ENCODE measurements at regions not wholly inside any gene's neighbourhood (a gene's known extent, or its start where the extent isn't known, plus 50 kb on each side); places are given as distances from the start of the nearest gene placed in this dataset.
A peak's percentile ranks its signal among the peaks of the same experiment; 100 is the strongest.
"Not testable (repeated sequence)": the region's sequence is repeated elsewhere in the genome, so short reads cannot be mapped to it uniquely, and the experiment has no call there.

GRCh38 chr7:13777242-13777641 is 212.2 kb downstream of the ETV1 start:
- Mint-ChIP-seq H3K9me3 (ENCODE audit: low read depth) (no peaks in the 10 kb centered on the region), H3K4me3 (no peak overlapping the region), H3K27me3 (no peaks in the 10 kb centered on the region), H3K4me1 (no peaks in the 10 kb centered on the region), H3K27ac (no peak overlapping the region), H3K36me3 (ENCODE audit: low read depth) (no peaks in the 10 kb centered on the region)
- ChIA-PET POLR2A (no interaction called here), CTCF (no interaction called here)
- DNase-seq: no peak
- intact Hi-C loops (cut with DNase I, micrococcal nuclease): no loop called here
- ATAC-seq: no peak

GRCh38 chr7:13778967-13779366 is 210.5 kb downstream of the ETV1 start:
- intact Hi-C loops (cut with DNase I, micrococcal nuclease): no loop called here
- CTCF ChIA-PET: no interaction called here
- no peaks in the 10 kb centered on the region for H3K27me3 Mint-ChIP-seq
- H3K27ac Mint-ChIP-seq: no peak overlapping the region
- H3K4me3 Mint-ChIP-seq: no peak overlapping the region
- ATAC-seq: peak; percentile 65
- H3K9me3 Mint-ChIP-seq (ENCODE audit: low read depth): no peaks in the 10 kb centered on the region
- POLR2A ChIA-PET: no interaction called here
- DNase-seq: peak; percentile 43
- no peaks in the 10 kb centered on the region for H3K36me3 Mint-ChIP-seq (ENCODE audit: low read depth)
- H3K4me1 Mint-ChIP-seq: no peaks in the 10 kb centered on the region

- Mint-ChIP-seq H3K9me3 (ENCODE audit: low read depth) (no peaks in the 10 kb centered on the region), H3K27me3 (no peaks in the 10 kb centered on the region), H3K4me3 (no peak overlapping the region), H3K4me1 (no peaks in the 10 kb centered on the region), H3K36me3 (ENCODE audit: low read depth) (no peaks in the 10 kb centered on the region), H3K27ac (no peak overlapping the region)
- ATAC-seq (no peak), DNase-seq (no peak)
- POLR2A ChIA-PET: no interaction called here
- CTCF ChIA-PET: no interaction called here
- intact Hi-C loops (cut with DNase I, micrococcal nuclease): no loop called here
These were observed 198.9 kb downstream of the ETV1 start for GRCh38 chr7:13790611-13791010.

GRCh38 chr7:13792208-13792607 is 197.3 kb downstream of the ETV1 start:
- Mint-ChIP-seq H3K4me1 (no peaks in the 10 kb centered on the region), H3K4me3 (no peak overlapping the region), H3K9me3 (ENCODE audit: low read depth) (no peaks in the 10 kb centered on the region), H3K27ac (no peak overlapping the region), H3K27me3 (no peaks in the 10 kb centered on the region), H3K36me3 (ENCODE audit: low read depth) (no peaks in the 10 kb centered on the region)
- POLR2A ChIA-PET: no interaction called here
- CTCF ChIA-PET: no interaction called here
- ATAC-seq (no peak), DNase-seq (no peak)
- intact Hi-C loops (cut with DNase I, micrococcal nuclease): no loop called here

- intact Hi-C loops (cut with DNase I, micrococcal nuclease): no loop called here
- ATAC-seq (no peak), DNase-seq (no peak)
- Mint-ChIP-seq H3K27ac (no peak overlapping the region), H3K4me3 (no peak overlapping the region), H3K9me3 (ENCODE audit: low read depth) (no peaks in the 10 kb centered on the region), H3K4me1 (no peaks in the 10 kb centered on the region), H3K27me3 (no peaks in the 10 kb centered on the region), H3K36me3 (ENCODE audit: low read depth) (no peaks in the 10 kb centered on the region)
- CTCF ChIA-PET: no interaction called here
- POLR2A ChIA-PET: no interaction called here
These were observed 195.5 kb downstream of the ETV1 start for GRCh38 chr7:13793926-13794325.

- DNase-seq (no peak), ATAC-seq (no peak)
- no peaks in the 10 kb centered on the region for H3K27me3 Mint-ChIP-seq
- H3K4me1 Mint-ChIP-seq: no peaks in the 10 kb centered on the region
- no peak overlapping the region for H3K4me3 Mint-ChIP-seq
- no peaks in the 10 kb centered on the region for H3K9me3 Mint-ChIP-seq (ENCODE audit: low read depth)
- ChIA-PET POLR2A (no interaction called here), CTCF (no interaction called here)
- H3K36me3 Mint-ChIP-seq (ENCODE audit: low read depth): no peaks in the 10 kb centered on the region
- intact Hi-C loops (cut with DNase I, micrococcal nuclease): no loop called here
- H3K27ac Mint-ChIP-seq: no peak overlapping the region
These were observed 194.9 kb downstream of the ETV1 start for GRCh38 chr7:13794581-13794980.

GRCh38 chr7:13797545-13797944 is 191.9 kb downstream of the ETV1 start:
- Mint-ChIP-seq H3K9me3 (ENCODE audit: low read depth) (no peaks in the 10 kb centered on the region), H3K4me1 (no peaks in the 10 kb centered on the region), H3K27me3 (no peaks in the 10 kb centered on the region), H3K36me3 (ENCODE audit: low read depth) (no peaks in the 10 kb centered on the region), H3K27ac (no peak overlapping the region), H3K4me3 (no peak overlapping the region)
- ChIA-PET CTCF (no interaction called here), POLR2A (no interaction called here)
- ATAC-seq: no peak
- no peak for DNase-seq
- intact Hi-C loops (cut with DNase I, micrococcal nuclease): no loop called here

- Mint-ChIP-seq H3K27ac (no peak overlapping the region), H3K9me3 (ENCODE audit: low read depth) (peaks cover under 1% of the 10 kb centered on the region), H3K36me3 (ENCODE audit: low read depth) (no peaks in the 10 kb centered on the region), H3K4me3 (no peak overlapping the region), H3K4me1 (no peaks in the 10 kb centered on the region), H3K27me3 (peaks cover 2% of the 10 kb centered on the region)
- POLR2A ChIA-PET: no interaction called here
- peak; percentile 15 for DNase-seq
- CTCF ChIA-PET: no interaction called here
- peak; percentile 58 for ATAC-seq
- intact Hi-C loops (cut with DNase I, micrococcal nuclease): no loop called here
These were observed 188.6 kb downstream of the ETV1 start for GRCh38 chr7:13800694-13801448.

- no peaks in the 10 kb centered on the region for H3K4me1 Mint-ChIP-seq
- no peak overlapping the region for H3K4me3 Mint-ChIP-seq
- ChIA-PET CTCF (no interaction called here), POLR2A (no interaction called here)
- no peaks in the 10 kb centered on the region for H3K36me3 Mint-ChIP-seq (ENCODE audit: low read depth)
- no peak for DNase-seq
- H3K27ac Mint-ChIP-seq: no peak overlapping the region
- intact Hi-C loops (cut with DNase I, micrococcal nuclease): no loop called here
- peaks cover 2% of the 10 kb centered on the region for H3K27me3 Mint-ChIP-seq
- no peak for ATAC-seq
- peaks cover 4% of the 10 kb centered on the region for H3K9me3 Mint-ChIP-seq (ENCODE audit: low read depth)
These were observed 187.8 kb downstream of the ETV1 start for GRCh38 chr7:13801669-13802068.

GRCh38 chr7:13802651-13803050 is 186.8 kb downstream of the ETV1 start:
- POLR2A ChIA-PET: no interaction called here
- intact Hi-C loops (cut with DNase I, micrococcal nuclease): no loop called here
- CTCF ChIA-PET: no interaction called here

GRCh38 chr7:13803134-13803533 is 186.3 kb downstream of the ETV1 start:
- Mint-ChIP-seq H3K4me1 (no peaks in the 10 kb centered on the region), H3K27me3 (peaks cover 2% of the 10 kb centered on the region), H3K27ac (no peak overlapping the region), H3K9me3 (ENCODE audit: low read depth) (peaks cover 4% of the 10 kb centered on the region), H3K36me3 (ENCODE audit: low read depth) (no peaks in the 10 kb centered on the region), H3K4me3 (no peak overlapping the region)
- DNase-seq (no peak), ATAC-seq (no peak)
- intact Hi-C loops (cut with DNase I, micrococcal nuclease): no loop called here
- ChIA-PET POLR2A (no interaction called here), CTCF (no interaction called here)

More at GRCh38 chr7:13802651-13803050, 186.8 kb downstream of the ETV1 start:
- H3K27me3 Mint-ChIP-seq: peaks cover 2% of the 10 kb centered on the region
- no peaks in the 10 kb centered on the region for H3K36me3 Mint-ChIP-seq (ENCODE audit: low read depth)
- DNase-seq: no peak
- H3K4me3 Mint-ChIP-seq: no peak overlapping the region
- no peak for ATAC-seq
- peaks cover 4% of the 10 kb centered on the region for H3K9me3 Mint-ChIP-seq (ENCODE audit: low read depth)
- H3K4me1 Mint-ChIP-seq: no peaks in the 10 kb centered on the region
- no peak overlapping the region for H3K27ac Mint-ChIP-seq

GRCh38 chr7:13806089-13806867 is 183.2 kb downstream of the ETV1 start:
- H3K4me3 Mint-ChIP-seq; H3K27ac Mint-ChIP-seq; H3K36me3 Mint-ChIP-seq (ENCODE audit: low read depth); DNase-seq; H3K27me3 Mint-ChIP-seq; H3K4me1 Mint-ChIP-seq; ATAC-seq; H3K9me3 Mint-ChIP-seq (ENCODE audit: low read depth); intact Hi-C loops (cut with DNase I, micrococcal nuclease); POLR2A ChIA-PET: not testable (repeated sequence)
- CTCF ChIA-PET: interaction anchor here (0.7 kb wide), 1 partner anchor 151 kb away, joined by 3 read pairs; no protein-coding TSS in a partner anchor
